GM12873 (cell line): ENCODE measurements at regions not wholly inside any gene's neighbourhood (a gene's known extent, or its start where the extent isn't known, plus 50 kb on each side); places are given as distances from the start of the nearest gene placed in this dataset.

Experiments used
- CTCF ChIP-seq: IDR thresholded peaks from 2 replicates; pipeline ENCODE4 v1.5.1; 2012; ENCODE audit warnings: low read depth, mild to moderate bottlenecking, moderate library complexity, low read length, control low read depth; ENCODE audit not compliant: insufficient read depth; ENCODE audit errors: missing control alignments

GRCh38 chr3:59680919-59681318 is 631.1 kb upstream of the CFAP20DC start:
- no peak for TF ChIP-seq CTCF

GRCh38 chr3:59677747-59678702 is 628.2 kb upstream of the CFAP20DC start:
- no peak for TF ChIP-seq CTCF

- no peak for TF ChIP-seq CTCF
Measured at GRCh38 chr3:59675495-59675894, 625.7 kb upstream of the CFAP20DC start.

- TF ChIP-seq CTCF: no peak
Measured at GRCh38 chr3:59663076-59663850, 613.4 kb upstream of the CFAP20DC start.

GRCh38 chr3:59660852-59661625 is 611.2 kb upstream of the CFAP20DC start:
- TF ChIP-seq CTCF: no peak

- no peak for TF ChIP-seq CTCF
Measured at GRCh38 chr3:59660376-59660775, 610.6 kb upstream of the CFAP20DC start.
